ENCODE measurements at regions not wholly inside any gene's neighbourhood (a gene's known extent, or its start where the extent isn't known, plus 50 kb on each side); places are given as distances from the start of the nearest gene placed in this dataset.

GRCh38 chr22:49380095-49380827 is 447.4 kb downstream of the BRD1 start:
- peaks cover 3% of the 10 kb centered on the region for H3K4me1 ChIP-seq (ENCODE audit: insufficient read depth, low read length, poor library complexity, severe bottlenecking)
- H3K9ac ChIP-seq (ENCODE audit: low read depth, low read length, poor library complexity, severe bottlenecking), result no peak overlapping the region
- H2AFZ ChIP-seq (ENCODE audit: low read length), result no peak overlapping the region
- no peak overlapping the region for H3K4me2 ChIP-seq (ENCODE audit: low read depth, low read length, poor library complexity, severe bottlenecking)
- TF ChIP-seq CTCF (conservative IDR thresholded peaks at IDR 0.05; ENCODE audit: low read length) (no peak), EZH2phosphoT487 (IDR thresholded peaks at IDR 0.05; ENCODE audit: borderline replicate concordance) (no peak)
- no peaks in the 10 kb centered on the region for H3K9me2 ChIP-seq (replicated peaks; ENCODE audit: low read depth, low read length)
- H3K27me3 ChIP-seq (ENCODE audit: insufficient read depth, low read length, poor library complexity, severe bottlenecking), result no peaks in the 10 kb centered on the region
- H3K9me3 ChIP-seq (ENCODE audit: insufficient read depth, low read depth, low read length), result no peaks in the 10 kb centered on the region
- no peak overlapping the region for H3K4me3 ChIP-seq (ENCODE audit: low read length, poor library complexity, severe bottlenecking)
- H3K36me3 ChIP-seq (ENCODE audit: insufficient read depth, low read length), result no peaks in the 10 kb centered on the region
- H3F3A ChIP-seq (ENCODE audit: low read depth), result no peaks in the 10 kb centered on the region
- H3K79me2 ChIP-seq (ENCODE audit: insufficient read depth, low read length), result no peaks in the 10 kb centered on the region
- H4K20me1 ChIP-seq (ENCODE audit: insufficient read depth, low read length, poor library complexity, severe bottlenecking), result no peaks in the 10 kb centered on the region

GRCh38 chr22:49377306-49377705 is 450.4 kb downstream of the BRD1 start:
- Histone ChIP-seq H3K4me2 (ENCODE audit: low read depth, low read length, poor library complexity, severe bottlenecking) (no peak overlapping the region), H3K9me2 (replicated peaks; ENCODE audit: low read depth, low read length) (no peaks in the 10 kb centered on the region), H3K36me3 (ENCODE audit: insufficient read depth, low read length) (no peaks in the 10 kb centered on the region), H3F3A (ENCODE audit: low read depth) (no peaks in the 10 kb centered on the region), H3K27me3 (ENCODE audit: insufficient read depth, low read length, poor library complexity, severe bottlenecking) (no peaks in the 10 kb centered on the region), H3K9me3 (ENCODE audit: insufficient read depth, low read depth, low read length) (no peaks in the 10 kb centered on the region), H3K4me3 (ENCODE audit: low read length, poor library complexity, severe bottlenecking) (no peak overlapping the region), H3K4me1 (ENCODE audit: insufficient read depth, low read length, poor library complexity, severe bottlenecking) (peaks cover 3% of the 10 kb centered on the region), H2AFZ (ENCODE audit: low read length) (no peak overlapping the region), H3K9ac (ENCODE audit: low read depth, low read length, poor library complexity, severe bottlenecking) (no peak overlapping the region), H3K79me2 (ENCODE audit: insufficient read depth, low read length) (no peaks in the 10 kb centered on the region), H4K20me1 (ENCODE audit: insufficient read depth, low read length, poor library complexity, severe bottlenecking) (no peaks in the 10 kb centered on the region)
- TF ChIP-seq CTCF (conservative IDR thresholded peaks at IDR 0.05; ENCODE audit: low read length), result no peak
- TF ChIP-seq EZH2phosphoT487 (IDR thresholded peaks at IDR 0.05; ENCODE audit: borderline replicate concordance), result no peak

GRCh38 chr22:49373801-49374226 is 453.9 kb downstream of the BRD1 start:
- no peak overlapping the region for H2AFZ ChIP-seq (ENCODE audit: low read length)
- H3K4me3 ChIP-seq (ENCODE audit: low read length, poor library complexity, severe bottlenecking), result no peak overlapping the region
- H4K20me1 ChIP-seq (ENCODE audit: insufficient read depth, low read length, poor library complexity, severe bottlenecking), result no peaks in the 10 kb centered on the region
- no peaks in the 10 kb centered on the region for H3K4me1 ChIP-seq (ENCODE audit: insufficient read depth, low read length, poor library complexity, severe bottlenecking)
- H3K27me3 ChIP-seq (ENCODE audit: insufficient read depth, low read length, poor library complexity, severe bottlenecking), result no peaks in the 10 kb centered on the region
- H3K36me3 ChIP-seq (ENCODE audit: insufficient read depth, low read length), result no peaks in the 10 kb centered on the region
- TF ChIP-seq CTCF (conservative IDR thresholded peaks at IDR 0.05; ENCODE audit: low read length), result no peak
- TF ChIP-seq EZH2phosphoT487 (IDR thresholded peaks at IDR 0.05; ENCODE audit: borderline replicate concordance), result no peak
- no peaks in the 10 kb centered on the region for H3K79me2 ChIP-seq (ENCODE audit: insufficient read depth, low read length)
- H3F3A ChIP-seq (ENCODE audit: low read depth), result no peaks in the 10 kb centered on the region
- no peak overlapping the region for H3K9ac ChIP-seq (ENCODE audit: low read depth, low read length, poor library complexity, severe bottlenecking)
- H3K9me3 ChIP-seq (ENCODE audit: insufficient read depth, low read depth, low read length), result no peaks in the 10 kb centered on the region
- H3K4me2 ChIP-seq (ENCODE audit: low read depth, low read length, poor library complexity, severe bottlenecking), result no peak overlapping the region
- no peaks in the 10 kb centered on the region for H3K9me2 ChIP-seq (replicated peaks; ENCODE audit: low read depth, low read length)
